HepG2 (cell line): ENCODE measurements at regions not wholly inside any gene's neighbourhood (a gene's known extent, or its start where the extent isn't known, plus 50 kb on each side); places are given as distances from the start of the nearest gene placed in this dataset.

Source experiments
- ATAC-seq: fragments of 200-7000 bp; cut with Tn5 transposase; 3 replicates; pipeline ENCODE4 v1.9.1; 2020; ENCODE audit warnings: mild to moderate bottlenecking, moderate library complexity
- BruUV-seq: library from RNA; stranded (reverse); fragments of 400-500 nt; replicated peaks from 2 replicates; lab custom pipeline; 2021; lab: Mats Ljungman, UMichigan
- CTCF ChIA-PET: fragments of 300-600 bp; formaldehyde crosslinking; extraction: SDS; loops from one replicate; lab custom pipeline; 2021; ENCODE audit warnings: low total read pairs, inconsistent platforms, low intra/inter-chr PET ratio; lab: Yijun Ruan, JAX
- POLR2A ChIA-PET: fragments of 350-600 bp; sonication (Branson Sonifier 250); formaldehyde crosslinking; loops from one replicate; lab custom pipeline; 2020; ENCODE audit warnings: antibody characterized with exemption, inconsistent platforms; lab: Yijun Ruan, JAX
- DNase-seq: peaks from one replicate; pipeline ENCODE4 v3.0.0-alpha.2; 2015; ENCODE audit warnings: low spot score
- FAIRE-seq: peaks from 3 replicates; lab custom pipeline; 2011; peaks lifted over from hg19 to GRCh38; lab: Jason Lieb, UNC
- H2AFZ ChIP-seq: one replicate; pipeline ENCODE4 v1.6.1; 2011; ENCODE audit warnings: low read length, inconsistent platforms
- H3K27ac ChIP-seq: fragments of 300-600 bp; 3 replicates; pipeline ENCODE4 v1.8.0; 2011; ENCODE audit warnings: mixed run types, mild to moderate bottlenecking, mixed read lengths, low read length, inconsistent platforms; ENCODE audit not compliant: insufficient read depth; ENCODE audit errors: extremely low read length
- H3K27me3 ChIP-seq, 2 experiments: fragments of 200-600 bp in 1 of 2; 2 replicates in 1 of 2; 3 replicates in 1 of 2; pipeline versions ENCODE4 v1.6.0 to v1.8.0; 2011; ENCODE audit warnings: low read length in 2 of 2, mild to moderate bottlenecking in 2 of 2, moderate library complexity in 2 of 2, inconsistent platforms in 1 of 2; ENCODE audit not compliant: insufficient read depth in 2 of 2, control insufficient read depth in 1 of 2
- H3K36me3 ChIP-seq, 2 experiments: fragments of 200-600 bp in 1 of 2; replicated peaks in 1 of 2; 2 replicates in 1 of 2; 3 replicates in 1 of 2; pipeline versions ENCODE4 v1.5.1 to v1.8.0; 2011; ENCODE audit warnings: low read length in 2 of 2, inconsistent platforms in 1 of 2; ENCODE audit not compliant: insufficient read depth in 2 of 2, control insufficient read depth in 1 of 2
- H3K4me1 ChIP-seq: 2 replicates; pipeline ENCODE4 v1.5.1; 2012; ENCODE audit warnings: low read length, inconsistent platforms; ENCODE audit not compliant: insufficient read depth
- H3K4me2 ChIP-seq: 2 replicates; pipeline ENCODE4 v1.6.0; 2011; ENCODE audit warnings: low read depth, low read length, inconsistent platforms
- H3K4me3 ChIP-seq, 3 experiments: fragments of 200-600 bp in 1 of 3; sonication (generic), shearing (Covaris generic) in 1 of 3; replicated peaks in 1 of 3; 2 replicates each; pipeline ENCODE4 v1.5.1; 2011 to 2016; ENCODE audit warnings: low read length in 3 of 3, inconsistent platforms in 2 of 3, low read depth in 2 of 3, mild to moderate bottlenecking in 2 of 3, control low read depth in 1 of 3, mixed read lengths in 1 of 3; ENCODE audit not compliant: insufficient read depth in 1 of 3
- H3K79me2 ChIP-seq: one replicate; pipeline ENCODE4 v1.6.1; 2011; ENCODE audit warnings: low read length, inconsistent platforms; ENCODE audit not compliant: insufficient read depth
- H3K9ac ChIP-seq: 2 replicates; pipeline ENCODE4 v1.6.0; 2011; ENCODE audit warnings: mild to moderate bottlenecking, low read depth, low read length, inconsistent platforms; ENCODE audit not compliant: insufficient read depth
- H3K9me3 ChIP-seq: 2 replicates; pipeline ENCODE4 v1.5.1; 2012; ENCODE audit warnings: mild to moderate bottlenecking, low read length
- H4K20me1 ChIP-seq: 2 replicates; pipeline ENCODE4 v1.6.0; 2011; ENCODE audit warnings: inconsistent platforms, mild to moderate bottlenecking, low read length, moderate library complexity; ENCODE audit not compliant: insufficient read depth
- ELF1 ChIP-seq: sonication (generic); formaldehyde crosslinking; IDR thresholded peaks from 2 replicates; pipeline ENCODE4 v1.4.0; 2020; ENCODE audit warnings: missing genetic modification reagents
- ELF3 ChIP-seq: IDR thresholded peaks from 2 replicates; pipeline ENCODE4 v1.6.1; 2016; ENCODE audit warnings: missing genetic modification reagents, missing compliant biosample characterization
- FOSL2 ChIP-seq: sonication (generic); formaldehyde crosslinking; IDR thresholded peaks from 2 replicates; pipeline ENCODE4 v1.4.0; 2020; ENCODE audit warnings: missing genetic modification reagents
- HNRNPLL ChIP-seq: fragments of 200-400 bp; formaldehyde crosslinking; IDR thresholded peaks from 2 replicates; pipeline ENCODE4 v1.6.1; 2017; ENCODE audit warnings: mild to moderate bottlenecking, low read depth, low read length; ENCODE audit not compliant: poor library complexity, severe bottlenecking
- MYC ChIP-seq: sonication (generic); formaldehyde crosslinking; IDR thresholded peaks from 2 replicates; pipeline ENCODE4 v1.9.0; 2021; ENCODE audit warnings: missing genetic modification reagents, borderline replicate concordance
- PRPF4 ChIP-seq: fragments of 200-400 bp; formaldehyde crosslinking; IDR thresholded peaks from 2 replicates; pipeline ENCODE4 v1.6.1; 2016; ENCODE audit warnings: low read length, low read depth; ENCODE audit not compliant: poor library complexity, severe bottlenecking
- RBM39 ChIP-seq: fragments of 200-400 bp; formaldehyde crosslinking; IDR thresholded peaks from one replicate; pipeline ENCODE4 v1.6.1; 2018; ENCODE audit warnings: antibody characterized with exemption, mild to moderate bottlenecking, low read depth, low read length; ENCODE audit not compliant: poor library complexity, severe bottlenecking
- ZSCAN31 ChIP-seq: sonication (generic); formaldehyde crosslinking; IDR thresholded peaks from 2 replicates; pipeline ENCODE4 v1.5.0; 2020; ENCODE audit warnings: low read depth, mild to moderate bottlenecking, missing genetic modification reagents
- WGBS: methylation state at CpG from one replicate; pipeline ENCODE4 v1.1.6; 2017; ENCODE audit warnings: low lambda C conversion rate; 5-methylcytosine and 5-hydroxymethylcytosine counted together
- in situ Hi-C: cut with HindIII; loops from 2 replicates; pipeline ENCODE4 v1.10.0; 2017; ENCODE audit warnings: low pct_unique_long_range_greater_than_20kb; ENCODE audit not compliant: extremely low pct_ligation_motif_present
- intact Hi-C: fragments of 100-400 bp; cut with micrococcal nuclease; formaldehyde crosslinking; loops from one replicate; pipeline ENCODE4 v1.10.0; 2022; ENCODE audit not compliant: unreplicated experiment
- TF ChIP-seq, protein P1 (sequence below): IDR thresholded peaks from 2 replicates; pipeline ENCODE4 v1.6.1; 2016; ENCODE audit warnings: mild to moderate bottlenecking, missing biosample characterization, missing genetic modification reagents
- TF ChIP-seq, protein P2 (sequence below): sonication (generic); formaldehyde crosslinking; conservative IDR thresholded peaks from 2 replicates; pipeline ENCODE4 v1.8.1; 2023; ENCODE audit warnings: missing genetic modification reagents
- TF ChIP-seq, protein P3 (sequence below): sonication (generic); formaldehyde crosslinking; IDR thresholded peaks from 2 replicates; pipeline ENCODE4 v1.4.0; 2020; ENCODE audit warnings: missing genetic modification reagents

DNA sequence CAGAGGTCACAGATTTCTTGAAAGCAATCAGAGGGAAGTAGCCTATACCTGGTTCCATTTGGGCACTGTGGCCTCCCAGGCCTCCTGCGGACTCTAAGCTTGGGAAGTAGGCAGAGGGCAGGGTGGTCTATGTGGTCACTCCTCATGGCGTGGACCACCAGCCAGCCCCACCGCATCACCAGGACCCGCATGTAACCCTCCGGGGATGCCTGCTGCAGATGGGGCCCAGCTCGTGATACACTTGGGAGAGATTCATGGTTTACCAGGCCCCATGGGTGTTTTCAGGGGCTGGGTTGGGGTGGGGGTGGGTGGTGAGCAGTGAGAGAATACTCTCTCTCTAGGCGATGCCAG lies 123.7 kb downstream of the ASB7 start (continued):
- TF ChIP-seq PRPF4 (no peak), RBM39 (no peak)

DNA sequence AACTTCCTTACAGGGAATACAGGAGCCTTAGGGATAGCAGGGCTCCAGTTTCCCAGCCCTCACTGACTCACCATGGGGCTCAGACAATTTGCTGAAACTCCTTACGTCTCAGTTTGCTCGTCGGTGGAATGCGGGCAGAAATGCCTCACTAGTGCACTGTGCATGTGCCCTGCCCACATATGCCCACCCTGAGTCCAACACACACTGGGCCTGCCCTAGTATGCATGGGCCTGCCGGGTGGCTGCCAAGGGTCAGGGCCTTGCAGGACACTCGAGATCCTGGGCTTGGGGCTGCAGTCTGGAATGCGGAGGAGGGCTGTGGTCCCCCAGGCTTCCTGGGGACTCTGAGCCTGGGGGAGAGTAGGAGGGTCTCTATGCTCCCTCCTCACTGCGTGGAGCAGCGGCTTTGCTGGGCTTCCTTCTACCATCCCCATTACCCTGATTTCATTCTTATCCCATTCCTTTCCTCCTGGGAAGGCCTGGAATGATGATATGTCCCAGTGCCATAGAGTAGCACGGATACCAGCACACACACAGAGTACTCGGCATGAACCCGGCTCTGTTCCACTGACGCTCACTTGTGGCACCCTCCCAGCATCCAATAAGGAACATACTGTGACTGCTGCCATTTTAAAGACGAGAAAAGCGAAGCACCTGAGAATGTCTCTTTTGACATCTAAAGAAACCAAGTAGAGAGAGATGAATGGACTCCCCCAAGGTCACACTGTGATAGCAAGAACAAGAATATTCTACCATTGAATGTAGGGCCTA lies 124.2 kb downstream of the ASB7 start:
- no TSS peak for BruUV-seq
- Histone ChIP-seq H3K4me3 (no peak overlapping the region), H3K79me2 (no peaks in the 10 kb centered on the region), H3K9me3 (no peaks in the 10 kb centered on the region), H3K9ac (no peak overlapping the region), H2AFZ (no peak overlapping the region), H3K4me1 (peaks cover 39% of the 10 kb centered on the region), H3K27me3 (peaks cover 0 to 8% of the 10 kb centered on the region in 2 experiments; a peak in 2 of 5 replicates), H3K27ac (no peak overlapping the region), H3K4me2 (no peak overlapping the region), H3K36me3 (no peaks in the 10 kb centered on the region), H4K20me1 (no peaks in the 10 kb centered on the region)
- intact Hi-C loops = no loop called here
- DNase-seq (no peak), ATAC-seq (no peak), FAIRE-seq (no peak)
- ChIA-PET CTCF (no interaction called here), POLR2A (no interaction called here)
- 78% methylated on average over 15 of the region's 15 CpGs for WGBS
- in situ Hi-C loops = no loop called here
- TF ChIP-seq, protein P1, sequence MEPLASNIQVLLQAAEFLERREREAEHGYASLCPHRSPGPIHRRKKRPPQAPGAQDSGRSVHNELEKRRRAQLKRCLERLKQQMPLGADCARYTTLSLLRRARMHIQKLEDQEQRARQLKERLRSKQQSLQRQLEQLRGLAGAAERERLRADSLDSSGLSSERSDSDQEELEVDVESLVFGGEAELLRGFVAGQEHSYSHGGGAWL (CRISPR knock-in tag) = no peak
- TF ChIP-seq MYC = no peak
- TF ChIP-seq, all 625 proteins: peak for 0

DNA sequence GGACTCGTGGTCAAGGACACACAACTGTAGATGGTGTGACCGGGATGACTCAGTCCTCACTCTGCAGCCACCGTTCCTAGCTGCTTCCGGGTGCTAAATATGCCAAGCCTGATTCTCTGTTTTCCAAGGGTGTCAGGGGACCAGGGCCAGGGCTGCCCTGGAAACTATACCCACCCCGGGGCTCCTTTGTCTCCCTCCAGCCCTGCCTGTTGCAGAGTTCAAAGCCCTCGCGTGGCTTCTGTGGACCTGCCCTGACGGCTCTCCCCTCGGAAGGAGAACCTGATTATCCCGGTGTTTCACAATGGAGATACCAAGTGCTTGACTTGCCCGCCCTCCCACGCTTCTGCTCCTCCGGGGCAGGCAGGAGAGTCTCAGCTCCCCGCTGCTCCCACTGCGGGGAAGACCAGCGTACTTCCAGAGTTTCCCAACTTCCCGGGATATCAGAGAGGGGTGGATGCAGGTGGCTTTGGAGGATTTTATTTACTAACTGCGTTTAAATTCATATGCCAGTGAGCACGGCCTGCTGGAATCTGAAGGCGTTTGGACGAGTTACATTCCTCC lies 125.0 kb downstream of the ASB7 start:
- in situ Hi-C loops = no loop called here

More for the DNA sequence above, 125.0 kb downstream of the ASB7 start:
- H3K27me3 ChIP-seq = peaks cover 0 to 8% of the 10 kb centered on the region in 2 experiments; a peak in 2 of 5 replicates
- no peaks in the 10 kb centered on the region for H3K79me2 ChIP-seq
- WGBS = 32% methylated on average over 10 of the region's 21 CpGs
- H3K27ac ChIP-seq = no peak overlapping the region
- FAIRE-seq (no peak), ATAC-seq (no peak; the same call in 1 of the 3 replicates), DNase-seq (no peak)
- ChIA-PET POLR2A (no interaction called here), CTCF (no interaction called here)
- no peak overlapping the region for H3K9ac ChIP-seq
- TF ChIP-seq ZSCAN31 (CRISPR knock-in tag) = no peak
- TF ChIP-seq, protein P2, sequence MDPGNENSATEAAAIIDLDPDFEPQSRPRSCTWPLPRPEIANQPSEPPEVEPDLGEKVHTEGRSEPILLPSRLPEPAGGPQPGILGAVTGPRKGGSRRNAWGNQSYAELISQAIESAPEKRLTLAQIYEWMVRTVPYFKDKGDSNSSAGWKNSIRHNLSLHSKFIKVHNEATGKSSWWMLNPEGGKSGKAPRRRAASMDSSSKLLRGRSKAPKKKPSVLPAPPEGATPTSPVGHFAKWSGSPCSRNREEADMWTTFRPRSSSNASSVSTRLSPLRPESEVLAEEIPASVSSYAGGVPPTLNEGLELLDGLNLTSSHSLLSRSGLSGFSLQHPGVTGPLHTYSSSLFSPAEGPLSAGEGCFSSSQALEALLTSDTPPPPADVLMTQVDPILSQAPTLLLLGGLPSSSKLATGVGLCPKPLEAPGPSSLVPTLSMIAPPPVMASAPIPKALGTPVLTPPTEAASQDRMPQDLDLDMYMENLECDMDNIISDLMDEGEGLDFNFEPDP = no peak
- TF ChIP-seq, protein P3, sequence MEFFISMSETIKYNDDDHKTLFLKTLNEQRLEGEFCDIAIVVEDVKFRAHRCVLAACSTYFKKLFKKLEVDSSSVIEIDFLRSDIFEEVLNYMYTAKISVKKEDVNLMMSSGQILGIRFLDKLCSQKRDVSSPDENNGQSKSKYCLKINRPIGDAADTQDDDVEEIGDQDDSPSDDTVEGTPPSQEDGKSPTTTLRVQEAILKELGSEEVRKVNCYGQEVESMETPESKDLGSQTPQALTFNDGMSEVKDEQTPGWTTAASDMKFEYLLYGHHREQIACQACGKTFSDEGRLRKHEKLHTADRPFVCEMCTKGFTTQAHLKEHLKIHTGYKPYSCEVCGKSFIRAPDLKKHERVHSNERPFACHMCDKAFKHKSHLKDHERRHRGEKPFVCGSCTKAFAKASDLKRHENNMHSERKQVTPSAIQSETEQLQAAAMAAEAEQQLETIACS (CRISPR knock-in tag) = no peak
- TF ChIP-seq FOSL2 = peak; percentile 69
- TF ChIP-seq ELF1 (CRISPR knock-in tag) = 0 out of 2 replicates have a peak, but pooled peaks have one; percentile 32
- peak; percentile 38; the same call in 1 of the 2 replicates for TF ChIP-seq ELF3
- TF ChIP-seq HNRNPLL = peak; percentile 15
- H3K4me2 ChIP-seq = 0 out of 2 replicates have a peak overlapping the region, but pooled peaks have one; percentile 16
- no peaks in the 10 kb centered on the region for H3K9me3 ChIP-seq
- peaks cover 39% of the 10 kb centered on the region for H3K4me1 ChIP-seq
- no TSS peak for BruUV-seq
- intact Hi-C loops = no loop called here
- H4K20me1 ChIP-seq = no peaks in the 10 kb centered on the region
- no peak overlapping the region for H2AFZ ChIP-seq
- H3K36me3 ChIP-seq = no peaks in the 10 kb centered on the region
- H3K4me3 ChIP-seq = no peak overlapping the region
